GM12878 (cell line): ENCODE measurements at regions not wholly inside any gene's neighbourhood (a gene's known extent, or its start where the extent isn't known, plus 50 kb on each side); places are given as distances from the start of the nearest gene placed in this dataset.

Source experiments
- CEBPB ChIP-seq, 2 experiments: fragments of 150-350 bp in 1 of 2; IDR thresholded peaks; 2 replicates each; pipeline ENCODE4 v1.6.1; 2012 to 2014; ENCODE audit warnings: low read depth in 2 of 2, low read length in 2 of 2, borderline replicate concordance in 1 of 2, inconsistent platforms in 1 of 2
- CHD2 ChIP-seq: IDR thresholded peaks from 2 replicates; pipeline ENCODE4 v1.6.1; 2011; ENCODE audit warnings: low read depth, low read length, improper control_type of control experiment, borderline replicate concordance
- CTCF ChIP-seq, 3 experiments: IDR thresholded peaks in 2 of 3; conservative IDR thresholded peaks in 1 of 3; 2 replicates each; pipeline ENCODE4 v1.5.1; 2011; ENCODE audit warnings: low read depth in 3 of 3, low read length in 3 of 3, mild to moderate bottlenecking in 3 of 3, control low read depth in 2 of 3, moderate library complexity in 2 of 3, inconsistent platforms in 1 of 3, mixed read lengths in 1 of 3; ENCODE audit not compliant: control insufficient read depth in 2 of 3, insufficient read depth in 1 of 3; ENCODE audit errors: extremely low read depth in 1 of 3
- EGR1 ChIP-seq, 2 experiments: IDR thresholded peaks; 1 replicate in 1 of 2; 2 replicates in 1 of 2; pipeline ENCODE4 v1.6.1; 2011 to 2012; ENCODE audit warnings: low read depth in 2 of 2, low read length in 2 of 2, borderline replicate concordance in 1 of 2, mild to moderate bottlenecking in 1 of 2, moderate library complexity in 1 of 2
- IRF5 ChIP-seq: fragments of 450-650 bp; IDR thresholded peaks from 2 replicates; pipeline ENCODE4 v1.6.1; 2017; ENCODE audit warnings: borderline replicate concordance
- JUNB ChIP-seq: IDR thresholded peaks from 2 replicates; pipeline ENCODE4 v1.6.1; 2016; ENCODE audit warnings: antibody characterized with exemption, mild to moderate bottlenecking
- NRF1 ChIP-seq: conservative IDR thresholded peaks from 2 replicates; pipeline ENCODE4 v1.6.1; 2011; ENCODE audit warnings: mild to moderate bottlenecking, low read depth, low read length, improper control_type of control experiment
- PML ChIP-seq: IDR thresholded peaks from 2 replicates; pipeline ENCODE4 v1.6.1; 2012; ENCODE audit warnings: low read length, inconsistent platforms
- RAD21 ChIP-seq: IDR thresholded peaks from 2 replicates; pipeline ENCODE4 v1.6.1; 2011; ENCODE audit warnings: mild to moderate bottlenecking, low read depth, low read length, moderate library complexity; ENCODE audit not compliant: insufficient read depth
- REST ChIP-seq: IDR thresholded peaks from 2 replicates; pipeline ENCODE4 v1.6.1; 2012; ENCODE audit warnings: mild to moderate bottlenecking, low read depth, low read length
- SRF ChIP-seq, 2 experiments: IDR thresholded peaks; 2 replicates each; pipeline ENCODE4 v1.6.1; 2011; ENCODE audit warnings: low read depth in 2 of 2, low read length in 2 of 2, mild to moderate bottlenecking in 1 of 2, moderate library complexity in 1 of 2
- TARDBP ChIP-seq: IDR thresholded peaks from 2 replicates; pipeline ENCODE4 v1.6.1; 2016; ENCODE audit warnings: borderline replicate concordance
- ZSCAN29 ChIP-seq: fragments of 450-650 bp; IDR thresholded peaks from 2 replicates; pipeline ENCODE4 v1.6.1; 2017; ENCODE audit warnings: mild to moderate bottlenecking, moderate library complexity
- TF ChIP-seq, protein P1 (sequence below): fragments of 150-350 bp; IDR thresholded peaks from 2 replicates; pipeline ENCODE4 v1.6.1; 2014; ENCODE audit warnings: mild to moderate bottlenecking, low read depth, low read length

DNA sequence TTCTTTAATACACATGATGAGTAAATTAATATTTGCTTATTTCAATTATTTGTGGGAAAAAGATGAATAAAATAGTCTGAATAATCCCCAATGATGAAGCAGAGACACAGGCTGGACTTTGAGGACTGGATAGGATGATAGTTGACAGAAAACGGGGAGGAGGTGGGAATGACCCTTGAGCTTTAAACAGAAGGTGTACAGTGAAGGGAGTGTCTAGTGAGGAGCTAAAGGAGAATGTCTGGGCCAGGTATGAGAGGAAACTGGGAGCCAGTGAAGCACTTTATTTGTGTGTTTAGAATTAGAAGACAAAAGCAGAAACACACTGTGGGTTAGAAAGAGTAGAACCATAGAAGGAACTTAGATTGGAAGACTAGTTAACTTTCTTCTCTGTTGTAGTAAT lies 230.4 kb upstream of the CA10 start:
- TF ChIP-seq CEBPB (IDR thresholded peaks at IDR 0.05; ENCODE audit: borderline replicate concordance in 1 of 2, low read depth in 2 of 2, low read length in 2 of 2) = no peak
- no peak for TF ChIP-seq CTCF (IDR thresholded peaks at IDR 0.05 in 2 of 3, conservative IDR thresholded peaks at IDR 0.05 in 1 of 3; ENCODE audit: control insufficient read depth in 2 of 3, extremely low read depth in 1 of 3, insufficient read depth in 1 of 3, low read depth in 3 of 3, low read length in 3 of 3)
- no peak for TF ChIP-seq NRF1
- TF ChIP-seq REST = no peak
- no peak for TF ChIP-seq CHD2
- TF ChIP-seq EGR1 (IDR thresholded peaks at IDR 0.05; ENCODE audit: borderline replicate concordance in 1 of 2, low read depth in 2 of 2, low read length in 2 of 2) = no peak
- TF ChIP-seq JUNB = no peak
- no peak for TF ChIP-seq SRF (IDR thresholded peaks at IDR 0.05; ENCODE audit: low read depth in 2 of 2, low read length in 2 of 2)
- no peak for TF ChIP-seq TARDBP
- TF ChIP-seq ZSCAN29 = no peak
- TF ChIP-seq, protein P1, sequence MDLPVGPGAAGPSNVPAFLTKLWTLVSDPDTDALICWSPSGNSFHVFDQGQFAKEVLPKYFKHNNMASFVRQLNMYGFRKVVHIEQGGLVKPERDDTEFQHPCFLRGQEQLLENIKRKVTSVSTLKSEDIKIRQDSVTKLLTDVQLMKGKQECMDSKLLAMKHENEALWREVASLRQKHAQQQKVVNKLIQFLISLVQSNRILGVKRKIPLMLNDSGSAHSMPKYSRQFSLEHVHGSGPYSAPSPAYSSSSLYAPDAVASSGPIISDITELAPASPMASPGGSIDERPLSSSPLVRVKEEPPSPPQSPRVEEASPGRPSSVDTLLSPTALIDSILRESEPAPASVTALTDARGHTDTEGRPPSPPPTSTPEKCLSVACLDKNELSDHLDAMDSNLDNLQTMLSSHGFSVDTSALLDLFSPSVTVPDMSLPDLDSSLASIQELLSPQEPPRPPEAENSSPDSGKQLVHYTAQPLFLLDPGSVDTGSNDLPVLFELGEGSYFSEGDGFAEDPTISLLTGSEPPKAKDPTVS = no peak
- TF ChIP-seq PML = no peak
- no peak for TF ChIP-seq IRF5
- TF ChIP-seq RAD21 = no peak
